ENCODE measurements at regions not wholly inside any gene's neighbourhood (a gene's known extent, or its start where the extent isn't known, plus 50 kb on each side); places are given as distances from the start of the nearest gene placed in this dataset.

GRCh38 chr15:101579631-101580163, 72.5 kb downstream of the TM2D3 start:
- no peaks in the 10 kb centered on the region for H3K27me3 ChIP-seq (replicated peaks; ENCODE audit: control insufficient read depth, insufficient read depth, low read length)
- POLR2A ChIA-PET = no interaction called here

DNA sequence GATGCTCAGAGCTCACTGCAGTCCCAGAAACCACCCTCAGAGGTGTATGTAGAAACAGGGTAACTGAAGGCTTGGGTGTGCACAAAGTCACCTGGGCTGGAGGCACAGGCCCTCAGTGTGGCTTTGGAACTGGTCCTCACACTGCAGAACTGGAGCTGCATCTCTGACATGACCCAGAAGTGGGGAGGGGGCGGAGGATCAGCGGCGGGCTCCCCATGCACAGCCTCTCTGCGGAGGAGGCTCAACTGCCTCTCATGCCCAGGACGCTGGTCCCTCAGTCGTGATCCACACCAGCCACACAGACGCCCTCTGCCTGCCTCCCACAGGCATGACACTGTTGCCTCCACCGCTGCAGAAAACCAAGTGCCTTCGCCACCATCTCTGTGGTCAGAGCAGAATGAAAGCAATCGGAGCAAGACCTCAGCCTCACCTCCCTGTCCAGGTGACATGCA, 73.7 kb downstream of the TM2D3 start:
- CTCF ChIA-PET = no interaction called here
- no peaks in the 10 kb centered on the region for H3K36me3 ChIP-seq (ENCODE audit: control insufficient read depth, insufficient read depth, low read length)
- H3K9me3 Mint-ChIP-seq (ENCODE audit: unreplicated experiment) = peaks cover 8% of the 10 kb centered on the region
- H3K36me3 Mint-ChIP-seq (ENCODE audit: insufficient read depth, unreplicated experiment) = no peaks in the 10 kb centered on the region
- H3K27ac Mint-ChIP-seq (ENCODE audit: unreplicated experiment) = no peak overlapping the region
- H3K27me3 Mint-ChIP-seq (ENCODE audit: insufficient read depth, unreplicated experiment) = no peaks in the 10 kb centered on the region
- no peaks in the 10 kb centered on the region; the same call in 1 of the 2 replicates for H3K4me1 ChIP-seq
- peaks cover 6% of the 10 kb centered on the region for H3K4me1 Mint-ChIP-seq (ENCODE audit: low read depth, unreplicated experiment)
- POLR2A ChIA-PET = no interaction called here
- intact Hi-C loops (cut with micrococcal nuclease; ENCODE audit: unreplicated experiment) = loop anchor here (5.0 kb wide), 1 partner anchor 141 kb away; no protein-coding TSS in a partner anchor
- no peaks in the 10 kb centered on the region for H3K27me3 ChIP-seq (replicated peaks; ENCODE audit: control insufficient read depth, insufficient read depth, low read length)
- no peak overlapping the region for H3K4me3 ChIP-seq (ENCODE audit: low read depth, low read length)
- no peaks in the 10 kb centered on the region for H3K9me3 ChIP-seq
- no peak overlapping the region for H3K4me3 Mint-ChIP-seq (ENCODE audit: unreplicated experiment)
- TF ChIP-seq, protein P1, sequence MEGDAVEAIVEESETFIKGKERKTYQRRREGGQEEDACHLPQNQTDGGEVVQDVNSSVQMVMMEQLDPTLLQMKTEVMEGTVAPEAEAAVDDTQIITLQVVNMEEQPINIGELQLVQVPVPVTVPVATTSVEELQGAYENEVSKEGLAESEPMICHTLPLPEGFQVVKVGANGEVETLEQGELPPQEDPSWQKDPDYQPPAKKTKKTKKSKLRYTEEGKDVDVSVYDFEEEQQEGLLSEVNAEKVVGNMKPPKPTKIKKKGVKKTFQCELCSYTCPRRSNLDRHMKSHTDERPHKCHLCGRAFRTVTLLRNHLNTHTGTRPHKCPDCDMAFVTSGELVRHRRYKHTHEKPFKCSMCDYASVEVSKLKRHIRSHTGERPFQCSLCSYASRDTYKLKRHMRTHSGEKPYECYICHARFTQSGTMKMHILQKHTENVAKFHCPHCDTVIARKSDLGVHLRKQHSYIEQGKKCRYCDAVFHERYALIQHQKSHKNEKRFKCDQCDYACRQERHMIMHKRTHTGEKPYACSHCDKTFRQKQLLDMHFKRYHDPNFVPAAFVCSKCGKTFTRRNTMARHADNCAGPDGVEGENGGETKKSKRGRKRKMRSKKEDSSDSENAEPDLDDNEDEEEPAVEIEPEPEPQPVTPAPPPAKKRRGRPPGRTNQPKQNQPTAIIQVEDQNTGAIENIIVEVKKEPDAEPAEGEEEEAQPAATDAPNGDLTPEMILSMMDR (IDR thresholded peaks at IDR 0.05; ENCODE audit: insufficient read depth in 1 of 2, low read depth in 1 of 2, low read length in 1 of 2, severe bottlenecking in 1 of 2, unreplicated experiment in 1 of 2) = peak; percentile 35 to 63
- peak; percentile 52 to 54 for DNase-seq
- BruUV-seq (replicated peaks) = no TSS peak

More at GRCh38 chr15:101579631-101580163, 72.5 kb downstream of the TM2D3 start:
- H3K4me1 Mint-ChIP-seq (ENCODE audit: low read depth, unreplicated experiment) = peaks cover 6% of the 10 kb centered on the region
- no peaks in the 10 kb centered on the region for H3K36me3 ChIP-seq (ENCODE audit: control insufficient read depth, insufficient read depth, low read length)
- H3K9me3 Mint-ChIP-seq (ENCODE audit: unreplicated experiment) = peaks cover 8% of the 10 kb centered on the region
- no peaks in the 10 kb centered on the region for H3K27me3 Mint-ChIP-seq (ENCODE audit: insufficient read depth, unreplicated experiment)
- no peaks in the 10 kb centered on the region for H3K36me3 Mint-ChIP-seq (ENCODE audit: insufficient read depth, unreplicated experiment)
- intact Hi-C loops (cut with micrococcal nuclease; ENCODE audit: unreplicated experiment) = loop anchor here (5.0 kb wide), 1 partner anchor 142 kb away; no protein-coding TSS in a partner anchor
- no peak for DNase-seq
- TF ChIP-seq, protein P1 (IDR thresholded peaks at IDR 0.05; ENCODE audit: insufficient read depth in 1 of 2, low read depth in 1 of 2, low read length in 1 of 2, severe bottlenecking in 1 of 2, unreplicated experiment in 1 of 2) = no peak
- H3K4me1 ChIP-seq = no peaks in the 10 kb centered on the region; the same call in 1 of the 2 replicates
- no TSS peak for BruUV-seq (replicated peaks)
- no peak overlapping the region for H3K27ac Mint-ChIP-seq (ENCODE audit: unreplicated experiment)
- H3K4me3 ChIP-seq (ENCODE audit: low read depth, low read length) = no peak overlapping the region
- CTCF ChIA-PET = no interaction called here
- no peak overlapping the region for H3K4me3 Mint-ChIP-seq (ENCODE audit: unreplicated experiment)
- no peaks in the 10 kb centered on the region for H3K9me3 ChIP-seq

DNA sequence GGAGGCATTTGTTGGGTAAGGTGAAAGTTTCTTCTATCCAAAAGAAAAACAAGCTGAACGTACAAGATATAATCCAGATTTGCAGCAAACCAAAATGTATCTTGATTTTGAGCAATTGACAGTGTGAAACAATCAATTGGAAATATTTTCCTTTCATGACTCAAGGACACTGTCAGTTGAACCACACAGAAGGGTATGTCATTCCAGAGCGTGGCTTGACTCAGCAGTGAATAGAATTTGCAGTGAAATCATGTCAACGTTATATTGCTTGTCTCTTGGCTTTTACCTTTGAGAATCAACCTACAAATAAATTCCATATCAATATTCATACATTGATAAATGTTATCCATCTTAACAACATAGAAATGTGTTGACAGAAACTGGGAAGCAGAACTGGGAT, 78.2 kb downstream of the TM2D3 start:
- BruUV-seq (replicated peaks) = no TSS peak
- Histone ChIP-seq H3K36me3 (ENCODE audit: control insufficient read depth, insufficient read depth, low read length) (no peaks in the 10 kb centered on the region), H3K9me3 (no peaks in the 10 kb centered on the region), H3K4me3 (ENCODE audit: low read depth, low read length) (no peak overlapping the region), H3K4me1 (no peaks in the 10 kb centered on the region; the same call in 1 of the 2 replicates), H3K27me3 (replicated peaks; ENCODE audit: control insufficient read depth, insufficient read depth, low read length) (no peaks in the 10 kb centered on the region)
- ChIA-PET CTCF (no interaction called here), POLR2A (no interaction called here)
- no peak for DNase-seq
- Mint-ChIP-seq H3K4me1 (ENCODE audit: low read depth, unreplicated experiment) (peaks cover 6% of the 10 kb centered on the region), H3K4me3 (ENCODE audit: unreplicated experiment) (no peak overlapping the region), H3K36me3 (ENCODE audit: insufficient read depth, unreplicated experiment) (no peaks in the 10 kb centered on the region), H3K9me3 (ENCODE audit: unreplicated experiment) (peaks cover 8% of the 10 kb centered on the region), H3K27me3 (ENCODE audit: insufficient read depth, unreplicated experiment) (no peaks in the 10 kb centered on the region), H3K27ac (ENCODE audit: unreplicated experiment) (no peak overlapping the region)
- intact Hi-C loops (cut with micrococcal nuclease; ENCODE audit: unreplicated experiment) = no loop called here
- TF ChIP-seq, protein P1 (IDR thresholded peaks at IDR 0.05; ENCODE audit: insufficient read depth in 1 of 2, low read depth in 1 of 2, low read length in 1 of 2, severe bottlenecking in 1 of 2, unreplicated experiment in 1 of 2) = no peak

Measured in Caco-2 (cell line).